ENCODE measurements at regions not wholly inside any gene's neighbourhood (a gene's known extent, or its start where the extent isn't known, plus 50 kb on each side); places are given as distances from the start of the nearest gene placed in this dataset.

DNA sequence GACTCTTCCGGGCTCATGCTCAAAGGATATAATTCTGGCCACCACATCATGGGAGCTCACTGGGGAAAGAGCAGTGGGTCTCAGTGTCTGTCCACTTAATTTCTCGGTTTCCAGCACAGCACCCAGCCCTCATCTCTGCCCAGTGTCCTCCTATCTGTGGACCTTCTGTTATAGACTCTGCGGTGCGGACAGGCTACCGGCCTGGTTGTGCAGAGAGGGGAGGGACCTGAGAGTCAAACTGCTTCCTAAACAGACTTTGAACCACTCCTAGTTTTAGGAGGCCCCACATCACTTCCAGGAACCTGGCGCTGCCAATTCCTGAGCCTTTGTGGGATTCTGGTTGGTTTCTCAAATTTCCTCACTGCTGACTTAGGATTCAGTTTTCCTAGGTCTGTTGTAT is 59.8 kb upstream of the MED4 start:
- no peaks in the 10 kb centered on the region for H3K9me3 ChIP-seq
- H3K27me3 ChIP-seq (replicated peaks; ENCODE audit: insufficient read depth) = no peaks in the 10 kb centered on the region
- WGBS = 94% methylated on average over 6 of the region's 6 CpGs
- H3K4me1 ChIP-seq (replicated peaks) = no peaks in the 10 kb centered on the region
- no peak overlapping the region for H3K4me3 ChIP-seq
- DNase-seq (ENCODE audit: low spot score) = no peak
- H3K36me3 ChIP-seq = no peaks in the 10 kb centered on the region
- intact Hi-C loops (cut with DNase I) = no loop called here
- TF ChIP-seq POLR2A (IDR thresholded peaks at IDR 0.05) (no peak), POLR2AphosphoS5 (IDR thresholded peaks at IDR 0.05) (no peak)
- TF ChIP-seq, protein P1, sequence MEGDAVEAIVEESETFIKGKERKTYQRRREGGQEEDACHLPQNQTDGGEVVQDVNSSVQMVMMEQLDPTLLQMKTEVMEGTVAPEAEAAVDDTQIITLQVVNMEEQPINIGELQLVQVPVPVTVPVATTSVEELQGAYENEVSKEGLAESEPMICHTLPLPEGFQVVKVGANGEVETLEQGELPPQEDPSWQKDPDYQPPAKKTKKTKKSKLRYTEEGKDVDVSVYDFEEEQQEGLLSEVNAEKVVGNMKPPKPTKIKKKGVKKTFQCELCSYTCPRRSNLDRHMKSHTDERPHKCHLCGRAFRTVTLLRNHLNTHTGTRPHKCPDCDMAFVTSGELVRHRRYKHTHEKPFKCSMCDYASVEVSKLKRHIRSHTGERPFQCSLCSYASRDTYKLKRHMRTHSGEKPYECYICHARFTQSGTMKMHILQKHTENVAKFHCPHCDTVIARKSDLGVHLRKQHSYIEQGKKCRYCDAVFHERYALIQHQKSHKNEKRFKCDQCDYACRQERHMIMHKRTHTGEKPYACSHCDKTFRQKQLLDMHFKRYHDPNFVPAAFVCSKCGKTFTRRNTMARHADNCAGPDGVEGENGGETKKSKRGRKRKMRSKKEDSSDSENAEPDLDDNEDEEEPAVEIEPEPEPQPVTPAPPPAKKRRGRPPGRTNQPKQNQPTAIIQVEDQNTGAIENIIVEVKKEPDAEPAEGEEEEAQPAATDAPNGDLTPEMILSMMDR (IDR thresholded peaks at IDR 0.05) = no peak
- H3K27ac ChIP-seq = no peak overlapping the region

DNA sequence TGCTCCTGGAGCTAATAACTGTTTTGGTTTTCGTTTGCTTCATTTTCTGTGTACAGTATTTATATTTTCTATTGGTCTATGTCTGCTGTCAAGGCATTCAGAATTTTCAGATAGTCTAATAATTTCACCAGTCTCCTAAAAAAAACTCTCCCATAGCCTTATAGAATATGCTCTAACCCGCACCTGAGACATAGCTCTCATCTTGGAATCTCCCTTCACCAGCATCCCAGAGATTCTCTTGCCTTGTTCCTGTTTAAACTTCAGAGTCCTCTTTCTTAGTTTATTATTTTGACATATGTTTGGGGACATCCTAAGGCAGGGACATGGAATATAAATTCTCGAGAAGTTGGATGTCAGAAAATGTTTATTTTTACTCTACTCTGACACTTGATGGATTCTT is 58.3 kb upstream of the MED4 start:
- 88% methylated on average over 3 of the region's 3 CpGs for WGBS
- TF ChIP-seq POLR2AphosphoS5 (IDR thresholded peaks at IDR 0.05) (no peak), POLR2A (IDR thresholded peaks at IDR 0.05) (no peak)
- TF ChIP-seq, protein P1 (IDR thresholded peaks at IDR 0.05) = no peak
- Histone ChIP-seq H3K4me1 (replicated peaks) (no peaks in the 10 kb centered on the region), H3K9me3 (no peaks in the 10 kb centered on the region), H3K27me3 (replicated peaks; ENCODE audit: insufficient read depth) (no peaks in the 10 kb centered on the region), H3K36me3 (no peaks in the 10 kb centered on the region), H3K4me3 (no peak overlapping the region), H3K27ac (no peak overlapping the region)
- DNase-seq (ENCODE audit: low spot score) = no peak
- intact Hi-C loops (cut with DNase I) = no loop called here

DNA sequence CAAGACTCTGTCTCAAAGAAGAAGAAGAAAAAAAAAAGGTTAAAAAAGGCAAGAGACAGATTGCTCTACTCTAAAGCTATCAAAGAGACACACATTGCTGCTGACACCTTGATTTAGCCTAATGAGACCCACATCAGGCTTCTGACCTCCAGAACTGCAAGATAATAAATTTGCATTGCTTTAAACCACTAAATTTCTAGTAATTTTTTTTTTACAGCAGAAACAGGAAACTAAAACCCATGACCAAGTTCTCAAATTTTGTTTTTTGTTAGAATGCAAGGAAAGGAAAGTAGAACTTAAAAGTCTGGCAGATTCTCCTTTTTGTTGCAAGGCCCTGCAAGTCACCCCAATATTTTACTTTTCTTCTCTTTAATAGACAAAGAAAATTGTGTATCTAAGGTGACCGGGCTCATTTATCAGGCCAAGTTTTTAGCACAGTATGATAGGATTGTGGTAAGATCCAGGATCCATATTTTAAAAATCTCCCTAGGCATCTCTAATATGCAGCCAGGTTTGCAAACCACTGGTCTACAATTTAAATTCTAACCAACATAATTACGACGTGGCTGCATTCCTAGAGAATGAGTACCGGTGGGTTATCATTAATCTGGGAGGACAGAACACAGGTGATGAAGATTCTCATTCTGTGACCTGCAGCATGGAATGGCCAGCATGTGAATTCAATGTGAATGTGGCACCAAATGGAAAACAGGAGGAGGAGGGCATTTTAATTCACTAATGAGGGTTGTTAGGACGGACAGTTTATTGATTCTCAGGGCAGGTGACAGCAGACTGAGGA is 56.7 kb upstream of the MED4 start:
- Histone ChIP-seq H3K9me3 (no peaks in the 10 kb centered on the region), H3K4me3 (no peak overlapping the region), H3K27me3 (replicated peaks; ENCODE audit: insufficient read depth) (no peaks in the 10 kb centered on the region), H3K36me3 (no peaks in the 10 kb centered on the region), H3K27ac (no peak overlapping the region), H3K4me1 (replicated peaks) (no peaks in the 10 kb centered on the region)
- no peak for TF ChIP-seq POLR2A (IDR thresholded peaks at IDR 0.05)
- TF ChIP-seq POLR2AphosphoS5 (IDR thresholded peaks at IDR 0.05) = no peak
- TF ChIP-seq, protein P1 (IDR thresholded peaks at IDR 0.05) = no peak
- 54% methylated on average over 5 of the region's 5 CpGs for WGBS
- no peak for DNase-seq (ENCODE audit: low spot score)
- intact Hi-C loops (cut with DNase I) = no loop called here

DNA sequence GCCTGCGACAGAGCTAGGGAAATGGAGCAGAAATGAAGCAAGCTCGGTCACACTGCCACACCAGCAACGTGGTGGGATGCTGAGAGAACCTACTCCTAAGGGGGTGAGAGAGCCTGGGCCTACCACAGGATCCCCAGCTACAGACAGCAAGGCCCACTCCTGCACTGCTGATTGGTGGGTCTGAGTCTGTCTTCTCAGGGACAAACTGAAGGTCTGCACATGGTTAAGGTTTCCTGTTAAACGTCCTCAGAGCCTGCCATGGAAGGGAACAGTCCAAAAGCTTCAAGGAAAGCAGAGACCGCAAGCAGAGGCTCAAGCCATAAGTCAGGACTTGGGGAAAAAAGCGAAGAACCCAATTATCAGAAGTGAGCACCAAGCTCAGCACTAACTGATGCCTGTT is 53.5 kb upstream of the MED4 start:
- H3K27ac ChIP-seq = no peak overlapping the region
- H3K4me3 ChIP-seq = no peak overlapping the region
- H3K9me3 ChIP-seq = no peaks in the 10 kb centered on the region
- H3K4me1 ChIP-seq (replicated peaks) = no peaks in the 10 kb centered on the region
- H3K27me3 ChIP-seq (replicated peaks; ENCODE audit: insufficient read depth) = no peaks in the 10 kb centered on the region
- no peak for DNase-seq (ENCODE audit: low spot score)
- 62% methylated on average over 6 of the region's 6 CpGs for WGBS
- TF ChIP-seq POLR2AphosphoS5 (IDR thresholded peaks at IDR 0.05) (no peak), POLR2A (IDR thresholded peaks at IDR 0.05) (no peak)
- TF ChIP-seq, protein P1 (IDR thresholded peaks at IDR 0.05) = no peak
- intact Hi-C loops (cut with DNase I) = no loop called here
- no peaks in the 10 kb centered on the region for H3K36me3 ChIP-seq

DNA sequence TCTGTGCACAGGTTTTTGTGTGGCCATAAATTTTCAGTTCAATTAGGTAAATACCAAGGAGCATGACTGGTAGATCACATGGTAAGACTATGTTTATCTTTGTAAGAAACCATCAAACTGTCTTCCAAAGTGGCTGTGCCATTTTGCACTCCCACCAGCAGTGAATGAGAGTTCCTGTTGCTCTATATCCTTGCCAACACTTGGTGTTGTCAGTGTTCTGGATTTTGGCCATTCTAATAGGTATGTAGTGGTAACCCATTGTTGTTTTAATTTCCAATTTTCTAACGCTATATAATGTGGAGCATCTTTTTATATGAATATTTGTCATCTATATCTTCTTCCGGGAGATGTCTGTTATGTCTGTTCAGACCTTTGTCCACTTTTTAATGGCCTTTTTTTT is 51.7 kb upstream of the MED4 start:
- H3K4me3 ChIP-seq = no peak overlapping the region
- H3K4me1 ChIP-seq (replicated peaks) = no peaks in the 10 kb centered on the region
- no peaks in the 10 kb centered on the region for H3K9me3 ChIP-seq
- TF ChIP-seq, protein P1 (IDR thresholded peaks at IDR 0.05) = no peak
- TF ChIP-seq POLR2AphosphoS5 (IDR thresholded peaks at IDR 0.05) (no peak), POLR2A (IDR thresholded peaks at IDR 0.05) (no peak)
- no peak overlapping the region for H3K27ac ChIP-seq
- H3K36me3 ChIP-seq = no peaks in the 10 kb centered on the region
- 95% methylated on average over 2 of the region's 2 CpGs for WGBS
- no peaks in the 10 kb centered on the region for H3K27me3 ChIP-seq (replicated peaks; ENCODE audit: insufficient read depth)
- no peak for DNase-seq (ENCODE audit: low spot score)
- intact Hi-C loops (cut with DNase I) = no loop called here

All from prostate gland (tissue), 2 donors.